ENCODE measurements at regions not wholly inside any gene's neighbourhood (a gene's known extent, or its start where the extent isn't known, plus 50 kb on each side); places are given as distances from the start of the nearest gene placed in this dataset.
"Not testable (repeated sequence)": the region's sequence is repeated elsewhere in the genome, so short reads cannot be mapped to it uniquely, and the experiment has no call there.

DNA sequence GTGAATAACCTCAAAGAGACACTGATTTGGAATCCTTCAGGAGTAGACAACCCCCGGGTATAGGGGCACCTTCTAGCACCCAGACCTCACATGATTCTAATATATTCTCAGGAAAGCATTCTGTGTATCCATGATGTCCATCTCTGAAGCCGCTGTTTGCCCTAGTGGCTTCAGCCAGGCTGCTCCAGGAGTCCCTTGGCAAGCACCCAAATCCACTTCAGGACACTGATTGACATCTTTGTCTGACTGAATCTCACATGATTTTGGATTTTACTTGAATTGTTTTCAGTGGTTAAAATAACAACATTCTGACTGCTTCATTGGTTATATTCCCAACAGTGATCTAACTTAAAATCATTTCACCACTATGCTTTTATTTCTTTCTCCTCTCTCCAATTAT is 390.5 kb upstream of the CLEC14A start:
- no peaks in the 10 kb centered on the region for H3K36me3 ChIP-seq
- no peak overlapping the region for H3K4me3 ChIP-seq
- H3K4me1 ChIP-seq, result no peaks in the 10 kb centered on the region
- H3K9me3 ChIP-seq, result no peaks in the 10 kb centered on the region
- H3K27me3 ChIP-seq, result no peaks in the 10 kb centered on the region
- DNase-seq, result no peak
- H3K27ac ChIP-seq, result no peak overlapping the region
- H3K9ac ChIP-seq (ENCODE audit: low read depth in 2 of 2, low read length in 2 of 2), result no peak overlapping the region
- TF ChIP-seq, protein P1, sequence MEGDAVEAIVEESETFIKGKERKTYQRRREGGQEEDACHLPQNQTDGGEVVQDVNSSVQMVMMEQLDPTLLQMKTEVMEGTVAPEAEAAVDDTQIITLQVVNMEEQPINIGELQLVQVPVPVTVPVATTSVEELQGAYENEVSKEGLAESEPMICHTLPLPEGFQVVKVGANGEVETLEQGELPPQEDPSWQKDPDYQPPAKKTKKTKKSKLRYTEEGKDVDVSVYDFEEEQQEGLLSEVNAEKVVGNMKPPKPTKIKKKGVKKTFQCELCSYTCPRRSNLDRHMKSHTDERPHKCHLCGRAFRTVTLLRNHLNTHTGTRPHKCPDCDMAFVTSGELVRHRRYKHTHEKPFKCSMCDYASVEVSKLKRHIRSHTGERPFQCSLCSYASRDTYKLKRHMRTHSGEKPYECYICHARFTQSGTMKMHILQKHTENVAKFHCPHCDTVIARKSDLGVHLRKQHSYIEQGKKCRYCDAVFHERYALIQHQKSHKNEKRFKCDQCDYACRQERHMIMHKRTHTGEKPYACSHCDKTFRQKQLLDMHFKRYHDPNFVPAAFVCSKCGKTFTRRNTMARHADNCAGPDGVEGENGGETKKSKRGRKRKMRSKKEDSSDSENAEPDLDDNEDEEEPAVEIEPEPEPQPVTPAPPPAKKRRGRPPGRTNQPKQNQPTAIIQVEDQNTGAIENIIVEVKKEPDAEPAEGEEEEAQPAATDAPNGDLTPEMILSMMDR (IDR thresholded peaks at IDR 0.05), result no peak
- intact Hi-C loops (cut with DNase I), result no loop called here

DNA sequence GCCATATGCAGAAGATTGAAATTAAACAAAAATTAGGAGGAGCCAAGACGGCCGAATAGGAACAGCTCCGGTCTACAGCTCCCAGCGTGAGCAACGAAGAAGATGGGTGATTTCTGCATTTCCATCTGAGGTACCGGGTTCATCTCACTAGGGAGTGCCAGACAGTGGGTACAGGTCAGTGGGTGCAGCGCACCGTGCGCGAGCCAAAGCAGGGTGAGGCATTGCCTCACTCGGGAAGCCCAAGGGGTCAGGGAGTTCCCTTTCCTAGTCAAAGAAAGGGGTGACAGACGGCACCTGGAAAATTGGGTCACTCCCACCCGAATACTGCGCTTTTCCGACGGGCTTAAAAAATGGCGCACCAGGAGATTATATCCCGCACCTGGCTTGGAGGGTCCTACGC is 379.0 kb upstream of the CLEC14A start:
- H3K9me3 ChIP-seq; H3K36me3 ChIP-seq; intact Hi-C loops (cut with DNase I); H3K27ac ChIP-seq; H3K27me3 ChIP-seq; H3K4me3 ChIP-seq; H3K4me1 ChIP-seq; H3K9ac ChIP-seq (ENCODE audit: low read depth in 2 of 2, low read length in 2 of 2); DNase-seq: not testable (repeated sequence)

DNA sequence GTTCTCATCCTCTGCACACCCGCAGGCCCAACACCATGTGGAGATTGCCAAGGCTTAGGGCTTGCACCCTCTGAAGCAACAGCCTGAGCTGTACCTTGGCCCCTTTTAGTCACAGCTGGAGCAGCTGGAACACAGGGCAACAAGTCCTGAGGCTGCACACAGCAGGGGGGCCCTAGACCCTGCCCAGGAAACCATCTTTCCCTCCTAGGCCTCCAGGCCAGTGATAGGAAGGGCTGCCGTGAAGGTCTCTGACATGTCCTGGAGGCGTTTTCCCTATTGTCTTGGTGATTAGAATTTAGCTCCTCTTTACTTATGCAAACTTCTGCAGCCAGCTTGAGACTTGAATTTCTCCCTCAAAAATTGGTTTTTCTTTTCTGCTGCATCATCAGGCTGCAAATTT is 373.5 kb upstream of the CLEC14A start:
- no peak overlapping the region for H3K4me3 ChIP-seq
- no peak overlapping the region for H3K9ac ChIP-seq (ENCODE audit: low read depth in 2 of 2, low read length in 2 of 2)
- no peak for DNase-seq
- H3K27me3 ChIP-seq, result no peaks in the 10 kb centered on the region
- H3K4me1 ChIP-seq, result no peaks in the 10 kb centered on the region
- H3K27ac ChIP-seq, result no peak overlapping the region
- intact Hi-C loops (cut with DNase I), result no loop called here
- H3K36me3 ChIP-seq, result no peaks in the 10 kb centered on the region
- TF ChIP-seq, protein P1 (IDR thresholded peaks at IDR 0.05), result no peak
- H3K9me3 ChIP-seq, result no peaks in the 10 kb centered on the region

DNA sequence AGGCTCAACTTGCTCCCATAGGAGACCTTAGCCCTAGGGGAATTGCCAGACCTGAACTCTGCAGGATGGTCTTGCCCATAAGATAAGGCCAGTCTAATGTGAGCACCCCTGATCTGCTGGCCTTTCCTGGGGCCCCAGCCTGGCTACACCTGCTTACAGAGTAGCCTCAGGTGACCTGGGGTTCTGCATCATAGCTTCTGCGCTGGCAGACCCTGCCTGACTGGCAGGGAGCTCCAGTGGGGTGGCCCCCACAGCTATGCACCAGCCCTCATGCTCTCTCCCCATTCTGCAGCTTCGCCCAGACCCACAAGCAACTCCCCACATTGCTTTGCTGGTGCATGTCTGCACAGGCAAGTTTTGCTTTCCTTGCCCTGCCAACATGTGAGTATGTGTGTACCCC is 371.3 kb upstream of the CLEC14A start:
- no peak for DNase-seq
- Histone ChIP-seq H3K27me3 (no peaks in the 10 kb centered on the region), H3K36me3 (no peaks in the 10 kb centered on the region), H3K9ac (ENCODE audit: low read depth in 2 of 2, low read length in 2 of 2) (no peak overlapping the region), H3K9me3 (no peaks in the 10 kb centered on the region), H3K4me1 (no peaks in the 10 kb centered on the region), H3K27ac (no peak overlapping the region), H3K4me3 (no peak overlapping the region)
- intact Hi-C loops (cut with DNase I), result no loop called here
- TF ChIP-seq, protein P1 (IDR thresholded peaks at IDR 0.05), result no peak

DNA sequence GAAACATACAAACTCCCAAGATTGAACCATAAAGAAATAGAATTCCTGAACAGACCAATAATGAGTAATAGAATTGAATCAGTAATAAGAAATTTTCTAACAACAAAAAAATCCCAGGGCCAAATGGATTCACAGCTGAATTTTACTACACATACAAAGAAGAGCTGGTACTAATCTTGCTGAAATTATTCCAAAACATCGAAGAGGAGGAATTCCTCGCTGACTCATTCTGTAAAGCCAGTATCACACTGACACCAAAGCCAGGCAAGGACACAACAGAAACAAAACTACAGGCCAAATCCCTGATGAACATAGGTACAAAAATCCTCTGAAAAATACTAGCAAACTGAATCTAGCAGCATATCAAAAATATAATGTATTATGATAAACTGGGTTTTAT is 367.8 kb upstream of the CLEC14A start:
- no peak for DNase-seq
- TF ChIP-seq, protein P1 (IDR thresholded peaks at IDR 0.05), result no peak
- no peaks in the 10 kb centered on the region for H3K9me3 ChIP-seq
- H3K36me3 ChIP-seq, result no peaks in the 10 kb centered on the region
- H3K9ac ChIP-seq (ENCODE audit: low read depth in 2 of 2, low read length in 2 of 2), result no peak overlapping the region
- no peak overlapping the region for H3K27ac ChIP-seq
- H3K4me3 ChIP-seq, result no peak overlapping the region
- intact Hi-C loops (cut with DNase I), result no loop called here
- H3K4me1 ChIP-seq, result no peaks in the 10 kb centered on the region
- no peaks in the 10 kb centered on the region for H3K27me3 ChIP-seq

DNA sequence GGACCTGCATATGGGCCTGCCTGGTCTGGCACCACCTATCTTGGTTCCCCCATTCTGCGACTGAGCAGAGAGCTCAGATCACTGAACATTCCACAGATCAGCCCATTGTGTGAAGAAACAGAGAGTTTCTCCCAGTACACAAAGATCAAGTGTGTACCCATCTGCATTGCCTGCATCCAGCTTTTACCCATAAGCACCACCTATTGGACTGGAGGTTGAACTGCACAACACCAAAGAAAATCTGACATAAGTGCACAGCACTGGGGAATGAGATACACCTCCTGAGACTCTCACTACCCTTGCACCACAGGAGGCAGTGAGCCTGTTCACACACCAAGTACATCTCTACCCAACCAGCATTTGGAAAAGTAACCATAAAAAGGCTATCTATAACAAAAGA is 362.6 kb upstream of the CLEC14A start:
- TF ChIP-seq, protein P1 (IDR thresholded peaks at IDR 0.05), result no peak
- intact Hi-C loops (cut with DNase I), result no loop called here

More for the DNA sequence above, 362.6 kb upstream of the CLEC14A start:
- Histone ChIP-seq H3K27me3 (no peaks in the 10 kb centered on the region), H3K4me3 (no peak overlapping the region), H3K9ac (ENCODE audit: low read depth in 2 of 2, low read length in 2 of 2) (no peak overlapping the region), H3K4me1 (no peaks in the 10 kb centered on the region), H3K36me3 (no peaks in the 10 kb centered on the region), H3K27ac (no peak overlapping the region), H3K9me3 (no peaks in the 10 kb centered on the region)
- no peak for DNase-seq
